ENCODE measurements at regions not wholly inside any gene's neighbourhood (a gene's known extent, or its start where the extent isn't known, plus 50 kb on each side); places are given as distances from the start of the nearest gene placed in this dataset.

DNA sequence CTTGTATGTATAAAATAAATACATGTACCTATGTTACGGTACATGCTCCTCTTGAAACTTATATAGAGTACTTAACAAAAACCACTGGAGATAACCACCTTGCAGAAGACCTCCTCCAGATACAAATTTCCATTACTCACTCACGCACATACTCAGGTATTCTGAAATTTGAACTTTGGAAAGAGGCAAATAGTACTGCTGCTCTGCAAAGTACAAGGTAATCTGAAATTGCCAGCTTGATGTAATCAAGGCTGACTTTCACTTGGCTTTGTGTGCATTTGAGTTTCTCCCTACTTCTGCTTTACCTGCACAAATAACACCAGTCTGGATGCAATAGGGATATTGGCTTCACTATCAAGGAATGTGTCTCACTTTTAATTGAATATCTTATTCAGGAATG, 123.6 kb downstream of the FOXA2 start:
- H3K36me3 ChIP-seq = no peaks in the 10 kb centered on the region
- intact Hi-C loops (cut with DNase I; ENCODE audit: low total_unique reads) = loop anchor here (2.0 kb wide), 1 partner anchor 54 kb away; no protein-coding TSS in a partner anchor
- no peak for TF ChIP-seq POLR2A (IDR thresholded peaks at IDR 0.05)
- TF ChIP-seq, protein P1, sequence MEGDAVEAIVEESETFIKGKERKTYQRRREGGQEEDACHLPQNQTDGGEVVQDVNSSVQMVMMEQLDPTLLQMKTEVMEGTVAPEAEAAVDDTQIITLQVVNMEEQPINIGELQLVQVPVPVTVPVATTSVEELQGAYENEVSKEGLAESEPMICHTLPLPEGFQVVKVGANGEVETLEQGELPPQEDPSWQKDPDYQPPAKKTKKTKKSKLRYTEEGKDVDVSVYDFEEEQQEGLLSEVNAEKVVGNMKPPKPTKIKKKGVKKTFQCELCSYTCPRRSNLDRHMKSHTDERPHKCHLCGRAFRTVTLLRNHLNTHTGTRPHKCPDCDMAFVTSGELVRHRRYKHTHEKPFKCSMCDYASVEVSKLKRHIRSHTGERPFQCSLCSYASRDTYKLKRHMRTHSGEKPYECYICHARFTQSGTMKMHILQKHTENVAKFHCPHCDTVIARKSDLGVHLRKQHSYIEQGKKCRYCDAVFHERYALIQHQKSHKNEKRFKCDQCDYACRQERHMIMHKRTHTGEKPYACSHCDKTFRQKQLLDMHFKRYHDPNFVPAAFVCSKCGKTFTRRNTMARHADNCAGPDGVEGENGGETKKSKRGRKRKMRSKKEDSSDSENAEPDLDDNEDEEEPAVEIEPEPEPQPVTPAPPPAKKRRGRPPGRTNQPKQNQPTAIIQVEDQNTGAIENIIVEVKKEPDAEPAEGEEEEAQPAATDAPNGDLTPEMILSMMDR (IDR thresholded peaks at IDR 0.05) = no peak
- no peak for TF ChIP-seq POLR2AphosphoS5 (IDR thresholded peaks at IDR 0.05)
- H3K27ac ChIP-seq = no peak overlapping the region
- peaks cover 0 to 42% of the 10 kb centered on the region in 2 donors for H3K27me3 ChIP-seq
- H3K4me1 ChIP-seq = no peaks in the 10 kb centered on the region
- H3K9me3 ChIP-seq = no peaks in the 10 kb centered on the region
- no peak for DNase-seq (ENCODE audit: low spot score in 2 of 2)
- H3K4me3 ChIP-seq = no peak overlapping the region

DNA sequence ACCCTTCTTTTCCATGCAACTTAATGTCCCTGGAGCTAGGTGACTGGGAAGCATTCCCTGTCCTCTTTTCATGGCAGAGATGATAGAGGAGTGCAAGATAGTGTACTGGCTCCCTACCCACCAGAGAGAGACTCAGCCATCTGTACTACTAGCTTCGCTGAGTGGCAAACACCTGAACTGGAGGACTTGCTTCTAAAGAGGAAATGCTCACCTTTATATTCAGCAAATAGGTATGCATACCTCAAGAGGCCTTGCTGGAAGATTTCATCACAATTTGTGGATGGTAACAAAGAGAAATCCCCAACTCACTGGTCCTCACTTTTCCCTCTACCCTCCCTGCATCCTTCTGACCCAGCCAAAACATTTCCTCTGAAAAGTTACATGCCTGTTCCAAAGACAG, 124.1 kb downstream of the FOXA2 start:
- intact Hi-C loops (cut with DNase I; ENCODE audit: low total_unique reads) = loop anchor here (2.0 kb wide), 1 partner anchor 55 kb away; no protein-coding TSS in a partner anchor
- TF ChIP-seq POLR2A (IDR thresholded peaks at IDR 0.05) = no peak
- TF ChIP-seq, protein P1 (IDR thresholded peaks at IDR 0.05) = no peak
- no peak for TF ChIP-seq POLR2AphosphoS5 (IDR thresholded peaks at IDR 0.05)
- H3K27ac ChIP-seq = no peak overlapping the region
- no peaks in the 10 kb centered on the region for H3K4me1 ChIP-seq
- DNase-seq (ENCODE audit: low spot score in 2 of 2) = no peak
- H3K27me3 ChIP-seq = peaks cover 0 to 46% of the 10 kb centered on the region in 2 donors
- no peak overlapping the region for H3K4me3 ChIP-seq
- H3K9me3 ChIP-seq = no peaks in the 10 kb centered on the region
- no peaks in the 10 kb centered on the region for H3K36me3 ChIP-seq

DNA sequence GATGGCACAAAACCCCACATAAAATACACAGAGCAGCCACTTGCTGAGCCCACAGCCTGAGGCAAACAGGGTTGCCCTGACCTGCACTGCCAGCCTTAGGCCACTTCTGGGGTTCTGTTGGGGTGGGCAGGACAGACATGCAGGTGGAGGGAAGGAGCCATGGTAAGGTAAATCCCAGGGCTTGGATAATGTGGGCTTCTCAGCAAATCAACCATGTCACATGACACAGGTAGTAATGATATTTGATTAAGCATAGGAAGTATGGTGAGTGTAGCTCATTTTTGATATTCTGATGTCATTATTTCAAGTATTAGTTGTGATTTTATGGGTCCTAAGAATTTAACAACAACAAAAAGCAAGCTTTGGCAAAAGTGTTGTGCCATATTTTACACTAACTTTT, 124.6 kb downstream of the FOXA2 start:
- Histone ChIP-seq H3K27ac (no peak overlapping the region), H3K27me3 (peaks cover 0 to 45% of the 10 kb centered on the region in 2 donors), H3K4me1 (no peaks in the 10 kb centered on the region), H3K4me3 (no peak overlapping the region), H3K9me3 (no peaks in the 10 kb centered on the region), H3K36me3 (no peaks in the 10 kb centered on the region)
- DNase-seq (ENCODE audit: low spot score in 2 of 2) = no peak
- TF ChIP-seq POLR2A (IDR thresholded peaks at IDR 0.05) (no peak), POLR2AphosphoS5 (IDR thresholded peaks at IDR 0.05) (no peak)
- TF ChIP-seq, protein P1 (IDR thresholded peaks at IDR 0.05) = no peak
- intact Hi-C loops (cut with DNase I; ENCODE audit: low total_unique reads) = loop anchor here (2.0 kb wide), 1 partner anchor 55 kb away; no protein-coding TSS in a partner anchor

DNA sequence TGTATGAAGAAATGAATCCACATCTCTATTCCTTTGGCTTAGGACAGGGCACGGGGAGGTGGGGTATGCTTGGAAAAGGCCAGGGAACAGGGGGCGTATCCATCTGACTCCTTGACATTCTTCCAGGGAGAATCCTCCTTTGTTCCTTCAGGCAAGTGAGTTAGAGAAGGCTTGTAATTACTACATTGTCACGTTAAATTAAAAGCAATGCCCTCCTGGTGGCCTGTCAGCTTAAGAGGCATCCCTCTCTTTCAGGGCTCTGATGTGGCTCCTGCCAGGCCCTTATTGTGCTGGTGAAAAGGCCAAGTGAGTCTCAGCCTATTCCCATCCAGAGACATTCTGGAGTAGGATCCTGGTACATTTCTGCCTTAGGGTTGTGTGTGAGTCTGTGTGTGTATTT, 128.3 kb downstream of the FOXA2 start:
- Histone ChIP-seq H3K27me3 (peaks cover 0 to 42% of the 10 kb centered on the region in 2 donors), H3K4me1 (no peaks in the 10 kb centered on the region), H3K27ac (no peak overlapping the region), H3K36me3 (no peaks in the 10 kb centered on the region), H3K9me3 (no peaks in the 10 kb centered on the region), H3K4me3 (no peak overlapping the region)
- no peak for DNase-seq (ENCODE audit: low spot score in 2 of 2)
- TF ChIP-seq POLR2A (IDR thresholded peaks at IDR 0.05) (no peak), POLR2AphosphoS5 (IDR thresholded peaks at IDR 0.05) (no peak)
- TF ChIP-seq, protein P1 (IDR thresholded peaks at IDR 0.05) = no peak
- intact Hi-C loops (cut with DNase I; ENCODE audit: low total_unique reads) = no loop called here

DNA sequence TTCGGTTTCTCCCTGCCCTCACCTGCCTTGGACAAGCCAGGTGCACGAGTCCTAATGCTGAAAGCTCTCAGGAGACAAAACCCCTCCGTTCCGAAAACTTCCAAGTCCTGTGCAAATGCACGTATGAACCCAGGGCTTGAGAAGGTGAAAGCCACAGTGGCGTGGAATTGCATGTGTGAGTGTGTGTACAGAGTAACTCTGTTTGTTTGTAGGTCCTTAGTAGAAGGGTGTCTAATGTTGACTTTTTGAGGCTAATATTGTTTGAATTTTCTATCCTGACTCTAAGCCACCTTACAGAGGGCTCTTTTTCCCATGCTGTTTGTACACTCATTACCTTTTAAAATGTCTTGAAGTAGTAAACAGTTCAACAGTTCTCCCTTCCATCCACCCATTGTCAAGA, 129.1 kb downstream of the FOXA2 start:
- Histone ChIP-seq H3K4me3 (no peak overlapping the region), H3K9me3 (no peaks in the 10 kb centered on the region), H3K4me1 (no peaks in the 10 kb centered on the region), H3K27ac (no peak overlapping the region), H3K27me3 (peaks cover 0 to 42% of the 10 kb centered on the region in 2 donors), H3K36me3 (no peaks in the 10 kb centered on the region)
- DNase-seq (ENCODE audit: low spot score in 2 of 2) = no peak
- TF ChIP-seq POLR2A (IDR thresholded peaks at IDR 0.05) = no peak
- TF ChIP-seq, protein P1 (IDR thresholded peaks at IDR 0.05) = no peak
- no peak for TF ChIP-seq POLR2AphosphoS5 (IDR thresholded peaks at IDR 0.05)
- intact Hi-C loops (cut with DNase I; ENCODE audit: low total_unique reads) = no loop called here

Measured in breast epithelium (tissue), 4 donors.